ENCODE measurements at regions not wholly inside any gene's neighbourhood (a gene's known extent, or its start where the extent isn't known, plus 50 kb on each side); places are given as distances from the start of the nearest gene placed in this dataset.

- Mint-ChIP-seq H3K9me3 (no peaks in the 10 kb centered on the region), H3K4me3 (no peak overlapping the region), H3K27me3 (ENCODE audit: low read depth) (peaks cover 14% of the 10 kb centered on the region), H3K4me1 (peaks cover 8 to 12% of the 10 kb centered on the region in 2 experiments), H3K36me3 (ENCODE audit: insufficient read depth in 1 of 3, low read depth in 3 of 3) (no peaks in the 10 kb centered on the region), H3K27ac (no peak overlapping the region; a peak in 2 of 7 replicates)
- Histone ChIP-seq H3K14ac (ENCODE audit: insufficient read depth, low read length) (no peak overlapping the region), H3K79me2 (ENCODE audit: insufficient read depth, low read length) (no peaks in the 10 kb centered on the region), H2AFZ (ENCODE audit: low read length) (no peak overlapping the region), H3K79me1 (ENCODE audit: insufficient read depth, low read depth, low read length, poor library complexity, severe bottlenecking) (no peaks in the 10 kb centered on the region), H3K27ac (ENCODE audit: insufficient read length, low read depth, low read length) (no peak overlapping the region), H3K23me2 (ENCODE audit: insufficient read length, low read depth, low read length, poor library complexity, severe bottlenecking) (no peaks in the 10 kb centered on the region), H3K27me3 (ENCODE audit: insufficient read depth, low read length) (no peaks in the 10 kb centered on the region), H2BK5ac (ENCODE audit: insufficient read length, low read length) (no peak overlapping the region), H2BK12ac (ENCODE audit: insufficient read length, low read depth, low read length) (no peak overlapping the region), H2BK120ac (ENCODE audit: low read depth, low read length, poor library complexity, severe bottlenecking) (no peak overlapping the region), H2BK15ac (ENCODE audit: low read depth, low read length) (no peak overlapping the region), H4K20me1 (ENCODE audit: control insufficient read depth, insufficient read depth, insufficient read length) (no peaks in the 10 kb centered on the region), H3K23ac (ENCODE audit: insufficient read length, low read depth, low read length) (no peak overlapping the region), H4K5ac (ENCODE audit: insufficient read length, low read depth, low read length) (no peak overlapping the region), H4K8ac (replicated peaks; ENCODE audit: insufficient read length, low read depth, low read length) (no peak overlapping the region), H2AK5ac (ENCODE audit: insufficient read length, low read length) (no peak overlapping the region), H3K18ac (ENCODE audit: insufficient read length, low read depth, low read length) (no peak overlapping the region), H3K9ac (ENCODE audit: extremely low read depth, insufficient read length, low read length) (no peak overlapping the region), H3T11ph (ENCODE audit: low read length) (no peak overlapping the region), H4K91ac (ENCODE audit: insufficient read length, low read depth, low read length) (no peak overlapping the region), H2BK20ac (ENCODE audit: low read depth, low read length, poor library complexity, severe bottlenecking) (no peak overlapping the region), H3K4ac (ENCODE audit: low read depth, low read length) (no peak overlapping the region), H3K4me2 (ENCODE audit: insufficient read depth, insufficient read length, low read length) (no peak overlapping the region), H3K4me1 (ENCODE audit: insufficient read depth, low read length) (no peaks in the 10 kb centered on the region), H3K56ac (ENCODE audit: insufficient read length, low read depth, low read length) (no peak overlapping the region), H3K9me3 (ENCODE audit: control insufficient read depth, low read depth, low read length) (no peaks in the 10 kb centered on the region)
- TF ChIP-seq, protein P1, sequence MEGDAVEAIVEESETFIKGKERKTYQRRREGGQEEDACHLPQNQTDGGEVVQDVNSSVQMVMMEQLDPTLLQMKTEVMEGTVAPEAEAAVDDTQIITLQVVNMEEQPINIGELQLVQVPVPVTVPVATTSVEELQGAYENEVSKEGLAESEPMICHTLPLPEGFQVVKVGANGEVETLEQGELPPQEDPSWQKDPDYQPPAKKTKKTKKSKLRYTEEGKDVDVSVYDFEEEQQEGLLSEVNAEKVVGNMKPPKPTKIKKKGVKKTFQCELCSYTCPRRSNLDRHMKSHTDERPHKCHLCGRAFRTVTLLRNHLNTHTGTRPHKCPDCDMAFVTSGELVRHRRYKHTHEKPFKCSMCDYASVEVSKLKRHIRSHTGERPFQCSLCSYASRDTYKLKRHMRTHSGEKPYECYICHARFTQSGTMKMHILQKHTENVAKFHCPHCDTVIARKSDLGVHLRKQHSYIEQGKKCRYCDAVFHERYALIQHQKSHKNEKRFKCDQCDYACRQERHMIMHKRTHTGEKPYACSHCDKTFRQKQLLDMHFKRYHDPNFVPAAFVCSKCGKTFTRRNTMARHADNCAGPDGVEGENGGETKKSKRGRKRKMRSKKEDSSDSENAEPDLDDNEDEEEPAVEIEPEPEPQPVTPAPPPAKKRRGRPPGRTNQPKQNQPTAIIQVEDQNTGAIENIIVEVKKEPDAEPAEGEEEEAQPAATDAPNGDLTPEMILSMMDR (conservative IDR thresholded peaks at IDR 0.05): no peak
- no CpG with 5 or more reads among the region's 2 CpGs for WGBS (ENCODE audit: extremely low coverage, insufficient read length, low lambda C conversion rate)
- DNase-seq: no peak
Measured at GRCh38 chr7:41048771-41049170, 654.1 kb downstream of the INHBA start.

Data from H9 (cell line).